Mesothelial cell of epicardium (in vitro differentiated cells): ENCODE measurements at regions not wholly inside any gene's neighbourhood (a gene's known extent, or its start where the extent isn't known, plus 50 kb on each side); places are given as distances from the start of the nearest gene placed in this dataset.
"Not testable (repeated sequence)": the region's sequence is repeated elsewhere in the genome, so short reads cannot be mapped to it uniquely, and the experiment has no call there.

Experiments
- DNase-seq, 2 experiments: peaks; one replicate each; pipeline ENCODE4 v3.0.0; 2021; ENCODE audit warnings: low spot score in 2 of 2; ENCODE audit not compliant: unreplicated experiment in 2 of 2
- H3K27ac Mint-ChIP-seq: 2 replicates; pipeline ENCODE4 v1.8.0; 2021; ENCODE audit warnings: mixed read lengths
- H3K27me3 Mint-ChIP-seq: 2 replicates; pipeline ENCODE4 v1.8.0; 2021; ENCODE audit warnings: low read depth, mixed read lengths
- H3K36me3 Mint-ChIP-seq: 2 replicates; pipeline ENCODE4 v1.8.0; 2021; ENCODE audit warnings: mixed read lengths
- H3K4me1 Mint-ChIP-seq: 2 replicates; pipeline ENCODE4 v1.8.0; 2021; ENCODE audit warnings: mixed read lengths
- H3K4me3 Mint-ChIP-seq: 2 replicates; pipeline ENCODE4 v1.8.0; 2021; ENCODE audit warnings: mild to moderate bottlenecking, moderate library complexity, mixed read lengths
- H3K9me3 Mint-ChIP-seq: 2 replicates; pipeline ENCODE4 v1.8.0; 2021; ENCODE audit warnings: mixed read lengths
- TF ChIP-seq, protein P1 (sequence below): fragments of 200-600 bp; sonication (generic); IDR thresholded peaks from one replicate; pipeline ENCODE4 v1.5.0; 2021; ENCODE audit warnings: antibody characterized with exemption; ENCODE audit not compliant: unreplicated experiment

DNA sequence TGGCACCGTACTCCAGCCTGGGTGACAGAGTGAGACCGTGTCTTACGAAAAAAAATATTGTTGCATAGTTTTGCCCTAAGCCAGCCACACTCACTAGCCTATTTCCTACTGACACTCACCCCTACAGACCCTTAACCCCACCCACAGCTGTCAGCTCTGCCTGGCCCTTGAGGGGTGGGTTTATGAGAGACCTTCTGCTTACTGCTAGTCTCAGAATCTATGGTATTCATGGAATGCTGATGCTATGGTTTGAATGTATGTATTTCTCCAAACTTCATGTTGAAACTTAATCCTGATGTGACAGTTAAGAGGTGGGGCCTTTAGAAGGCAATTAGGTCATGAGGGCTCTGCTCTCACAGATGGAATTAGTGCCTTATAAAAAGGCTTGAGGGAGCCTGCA, 79.2 kb upstream of the LRCH1 start:
- H3K9me3 Mint-ChIP-seq, result peaks cover 13% of the 10 kb centered on the region
- no peak for DNase-seq
- peaks cover 11% of the 10 kb centered on the region for H3K4me1 Mint-ChIP-seq
- no peaks in the 10 kb centered on the region for H3K36me3 Mint-ChIP-seq
- no peaks in the 10 kb centered on the region for H3K27me3 Mint-ChIP-seq
- H3K27ac Mint-ChIP-seq, result no peak overlapping the region
- no peak overlapping the region for H3K4me3 Mint-ChIP-seq
- TF ChIP-seq, protein P1, sequence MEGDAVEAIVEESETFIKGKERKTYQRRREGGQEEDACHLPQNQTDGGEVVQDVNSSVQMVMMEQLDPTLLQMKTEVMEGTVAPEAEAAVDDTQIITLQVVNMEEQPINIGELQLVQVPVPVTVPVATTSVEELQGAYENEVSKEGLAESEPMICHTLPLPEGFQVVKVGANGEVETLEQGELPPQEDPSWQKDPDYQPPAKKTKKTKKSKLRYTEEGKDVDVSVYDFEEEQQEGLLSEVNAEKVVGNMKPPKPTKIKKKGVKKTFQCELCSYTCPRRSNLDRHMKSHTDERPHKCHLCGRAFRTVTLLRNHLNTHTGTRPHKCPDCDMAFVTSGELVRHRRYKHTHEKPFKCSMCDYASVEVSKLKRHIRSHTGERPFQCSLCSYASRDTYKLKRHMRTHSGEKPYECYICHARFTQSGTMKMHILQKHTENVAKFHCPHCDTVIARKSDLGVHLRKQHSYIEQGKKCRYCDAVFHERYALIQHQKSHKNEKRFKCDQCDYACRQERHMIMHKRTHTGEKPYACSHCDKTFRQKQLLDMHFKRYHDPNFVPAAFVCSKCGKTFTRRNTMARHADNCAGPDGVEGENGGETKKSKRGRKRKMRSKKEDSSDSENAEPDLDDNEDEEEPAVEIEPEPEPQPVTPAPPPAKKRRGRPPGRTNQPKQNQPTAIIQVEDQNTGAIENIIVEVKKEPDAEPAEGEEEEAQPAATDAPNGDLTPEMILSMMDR, result no peak

GRCh38 chr13:46472384-46472783, 80.6 kb upstream of the LRCH1 start:
- H3K4me1 Mint-ChIP-seq, result peaks cover 22% of the 10 kb centered on the region
- TF ChIP-seq, protein P1, result no peak

DNA sequence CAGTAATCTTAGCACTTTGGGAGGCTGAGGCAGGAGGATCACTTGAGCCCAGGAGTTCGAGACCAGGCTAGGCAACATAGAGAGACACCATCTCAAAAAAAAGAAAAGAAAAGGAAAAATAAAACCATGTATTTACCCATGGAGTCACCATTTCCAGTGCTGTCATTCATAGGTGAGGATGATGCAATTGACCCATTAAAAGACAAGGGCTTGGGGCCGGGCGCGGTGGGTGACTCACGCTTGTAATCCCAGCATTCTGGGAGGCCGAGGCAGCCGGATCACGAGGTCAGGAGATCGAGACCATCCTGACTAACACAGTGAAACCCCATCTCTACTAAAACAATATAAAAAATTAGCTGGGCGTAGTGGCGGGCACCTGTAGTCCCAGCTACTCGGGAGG, 82.6 kb upstream of the RUBCNL start:
- DNase-seq, H3K9me3 Mint-ChIP-seq, H3K4me3 Mint-ChIP-seq, H3K27me3 Mint-ChIP-seq, H3K36me3 Mint-ChIP-seq: not testable (repeated sequence)
- peaks cover 22% of the 10 kb centered on the region for H3K4me1 Mint-ChIP-seq
- peak overlapping the region; percentile 82 for H3K27ac Mint-ChIP-seq

More at GRCh38 chr13:46472384-46472783, 80.6 kb upstream of the LRCH1 start:
- no peak overlapping the region for H3K4me3 Mint-ChIP-seq
- H3K36me3 Mint-ChIP-seq, result no peaks in the 10 kb centered on the region
- H3K27ac Mint-ChIP-seq, result no peak overlapping the region
- no peaks in the 10 kb centered on the region for H3K27me3 Mint-ChIP-seq
- DNase-seq, result no peak
- peaks cover 13% of the 10 kb centered on the region for H3K9me3 Mint-ChIP-seq

- Mint-ChIP-seq H3K4me1 (peaks cover 22% of the 10 kb centered on the region), H3K9me3 (peaks cover 1% of the 10 kb centered on the region), H3K36me3 (no peaks in the 10 kb centered on the region), H3K27me3 (no peaks in the 10 kb centered on the region), H3K4me3 (no peak overlapping the region), H3K27ac (peak overlapping the region; percentile 9)
- DNase-seq, result no peak
- TF ChIP-seq, protein P1, result no peak
Measured at GRCh38 chr13:46468570-46469463, 81.8 kb upstream of the RUBCNL start.

DNA sequence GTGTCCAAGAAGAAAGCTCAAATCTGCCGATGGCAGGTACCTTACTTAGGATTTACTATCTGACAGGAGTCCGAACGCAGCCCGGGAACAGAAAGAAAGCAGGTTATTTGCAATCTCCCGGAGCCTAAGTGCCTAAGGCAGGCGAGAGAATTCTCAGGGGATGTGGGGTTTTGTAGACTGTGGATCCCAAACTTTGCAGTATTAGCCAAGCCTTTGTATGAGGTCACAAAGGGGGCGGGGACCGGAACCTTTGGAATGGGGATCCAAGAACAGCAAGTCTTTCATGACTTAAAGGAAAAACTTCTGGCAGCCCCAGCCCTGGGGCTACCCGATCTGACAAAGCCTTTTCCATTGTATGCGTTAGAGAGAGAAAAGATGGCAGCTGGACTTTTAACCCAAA, 80.6 kb upstream of the RUBCNL start:
- H3K27me3 Mint-ChIP-seq, H3K4me3 Mint-ChIP-seq, H3K36me3 Mint-ChIP-seq, DNase-seq, H3K9me3 Mint-ChIP-seq: not testable (repeated sequence)
- H3K27ac Mint-ChIP-seq, result peak overlapping the region; percentile 66
- peaks cover 21% of the 10 kb centered on the region for H3K4me1 Mint-ChIP-seq

GRCh38 chr13:46466074-46466473, 79.0 kb upstream of the RUBCNL start:
- H3K27me3 Mint-ChIP-seq, H3K9me3 Mint-ChIP-seq, H3K27ac Mint-ChIP-seq, DNase-seq, H3K4me3 Mint-ChIP-seq, H3K36me3 Mint-ChIP-seq: not testable (repeated sequence)
- H3K4me1 Mint-ChIP-seq, result peaks cover 15% of the 10 kb centered on the region

GRCh38 chr13:46463719-46464118, 76.7 kb upstream of the RUBCNL start:
- peaks cover 6% of the 10 kb centered on the region for H3K9me3 Mint-ChIP-seq
- no peak overlapping the region for H3K4me3 Mint-ChIP-seq
- DNase-seq, result no peak
- H3K4me1 Mint-ChIP-seq, result peaks cover 10% of the 10 kb centered on the region
- H3K27me3 Mint-ChIP-seq, result no peaks in the 10 kb centered on the region
- no peaks in the 10 kb centered on the region for H3K36me3 Mint-ChIP-seq
- TF ChIP-seq, protein P1, result no peak
- H3K27ac Mint-ChIP-seq, result no peak overlapping the region

- H3K27me3 Mint-ChIP-seq, H3K4me3 Mint-ChIP-seq, H3K36me3 Mint-ChIP-seq, H3K4me1 Mint-ChIP-seq, H3K27ac Mint-ChIP-seq, DNase-seq, H3K9me3 Mint-ChIP-seq: not testable (repeated sequence)
Measured at GRCh38 chr13:46460223-46460622, 73.2 kb upstream of the RUBCNL start.

- not testable (repeated sequence) for H3K27me3 Mint-ChIP-seq, DNase-seq, H3K4me1 Mint-ChIP-seq, H3K9me3 Mint-ChIP-seq, H3K36me3 Mint-ChIP-seq, H3K27ac Mint-ChIP-seq, H3K4me3 Mint-ChIP-seq
Measured at GRCh38 chr13:46457255-46457654, 70.2 kb upstream of the RUBCNL start.

- not testable (repeated sequence) for H3K4me3 Mint-ChIP-seq, DNase-seq, H3K4me1 Mint-ChIP-seq, H3K27me3 Mint-ChIP-seq, H3K9me3 Mint-ChIP-seq, H3K36me3 Mint-ChIP-seq, H3K27ac Mint-ChIP-seq
Measured at GRCh38 chr13:46455924-46456323, 68.9 kb upstream of the RUBCNL start.
